ENCODE measurements at regions not wholly inside any gene's neighbourhood (a gene's known extent, or its start where the extent isn't known, plus 50 kb on each side); places are given as distances from the start of the nearest gene placed in this dataset.

GRCh38 chr9:107960916-107961315 lies 471.3 kb upstream of the KLF4 start:
- no peak overlapping the region for H3K4me3 ChIP-seq (ENCODE audit: low read length in 2 of 2)
- no peaks in the 10 kb centered on the region for H3K36me3 ChIP-seq (ENCODE audit: control insufficient read depth in 1 of 2, insufficient read depth in 2 of 2, low read length in 1 of 2)
- ATAC-seq (ENCODE audit: low FRiP score), result no peak
- H3K4me1 ChIP-seq (ENCODE audit: control insufficient read depth in 1 of 2, insufficient read depth in 2 of 2, low read length in 2 of 2), result no peaks in the 10 kb centered on the region
- no peaks in the 10 kb centered on the region for H3K27me3 ChIP-seq (ENCODE audit: control insufficient read depth in 1 of 2, insufficient read depth in 2 of 2, low read length in 1 of 2)
- H3K9me3 ChIP-seq (ENCODE audit: control insufficient read depth, low read length), result no peaks in the 10 kb centered on the region
- no peak overlapping the region for H3K27ac ChIP-seq (ENCODE audit: low read depth in 1 of 2, low read length in 2 of 2)
- WGBS, 2 donors, result 67 to 74% methylated on average over 2 of the region's 2 CpGs
- no peak for DNase-seq
- intact Hi-C loops (cut with DNase I), result no loop called here

GRCh38 chr9:107954312-107954711 lies 464.7 kb upstream of the KLF4 start:
- no peaks in the 10 kb centered on the region for H3K9me3 ChIP-seq (ENCODE audit: control insufficient read depth, low read length)
- no peak overlapping the region for H3K4me3 ChIP-seq (ENCODE audit: low read length in 2 of 2)
- H3K36me3 ChIP-seq (ENCODE audit: control insufficient read depth in 1 of 2, insufficient read depth in 2 of 2, low read length in 1 of 2), result no peaks in the 10 kb centered on the region
- no peaks in the 10 kb centered on the region for H3K27me3 ChIP-seq (ENCODE audit: control insufficient read depth in 1 of 2, insufficient read depth in 2 of 2, low read length in 1 of 2)
- no peak for ATAC-seq (ENCODE audit: low FRiP score)
- H3K27ac ChIP-seq (ENCODE audit: low read depth in 1 of 2, low read length in 2 of 2), result no peak overlapping the region
- DNase-seq, result no peak
- WGBS, 2 donors, result 90% methylated on average over 6 of the region's 6 CpGs
- intact Hi-C loops (cut with DNase I), result no loop called here
- no peaks in the 10 kb centered on the region for H3K4me1 ChIP-seq (ENCODE audit: control insufficient read depth in 1 of 2, insufficient read depth in 2 of 2, low read length in 2 of 2)

GRCh38 chr9:107953556-107954125 lies 464.1 kb upstream of the KLF4 start:
- ATAC-seq (ENCODE audit: low FRiP score) (no peak), DNase-seq (no peak)
- 79 to 82% methylated on average over 4 of the region's 4 CpGs for WGBS, 2 donors
- Histone ChIP-seq H3K4me1 (ENCODE audit: control insufficient read depth in 1 of 2, insufficient read depth in 2 of 2, low read length in 2 of 2) (no peaks in the 10 kb centered on the region), H3K27me3 (ENCODE audit: control insufficient read depth in 1 of 2, insufficient read depth in 2 of 2, low read length in 1 of 2) (no peaks in the 10 kb centered on the region), H3K4me3 (ENCODE audit: low read length in 2 of 2) (no peak overlapping the region), H3K9me3 (ENCODE audit: control insufficient read depth, low read length) (no peaks in the 10 kb centered on the region), H3K27ac (ENCODE audit: low read depth in 1 of 2, low read length in 2 of 2) (no peak overlapping the region), H3K36me3 (ENCODE audit: control insufficient read depth in 1 of 2, insufficient read depth in 2 of 2, low read length in 1 of 2) (no peaks in the 10 kb centered on the region)
- intact Hi-C loops (cut with DNase I), result no loop called here

- no peak for DNase-seq
- 86% methylated on average over 1 of the region's 1 CpG for WGBS, 2 donors
- no peak overlapping the region for H3K4me3 ChIP-seq (ENCODE audit: low read length in 2 of 2)
- H3K4me1 ChIP-seq (ENCODE audit: control insufficient read depth in 1 of 2, insufficient read depth in 2 of 2, low read length in 2 of 2), result no peaks in the 10 kb centered on the region
- no peak for ATAC-seq (ENCODE audit: low FRiP score)
- no peaks in the 10 kb centered on the region for H3K9me3 ChIP-seq (ENCODE audit: control insufficient read depth, low read length)
- no peaks in the 10 kb centered on the region for H3K36me3 ChIP-seq (ENCODE audit: control insufficient read depth in 1 of 2, insufficient read depth in 2 of 2, low read length in 1 of 2)
- no peaks in the 10 kb centered on the region for H3K27me3 ChIP-seq (ENCODE audit: control insufficient read depth in 1 of 2, insufficient read depth in 2 of 2, low read length in 1 of 2)
- H3K27ac ChIP-seq (ENCODE audit: low read depth in 1 of 2, low read length in 2 of 2), result no peak overlapping the region
- intact Hi-C loops (cut with DNase I), result no loop called here
These were observed 463.2 kb upstream of the KLF4 start for GRCh38 chr9:107952773-107953172.

- ATAC-seq (ENCODE audit: low FRiP score) (no peak), DNase-seq (no peak)
- H3K36me3 ChIP-seq (ENCODE audit: control insufficient read depth in 1 of 2, insufficient read depth in 2 of 2, low read length in 1 of 2), result no peaks in the 10 kb centered on the region
- H3K9me3 ChIP-seq (ENCODE audit: control insufficient read depth, low read length), result no peaks in the 10 kb centered on the region
- no peak overlapping the region for H3K4me3 ChIP-seq (ENCODE audit: low read length in 2 of 2)
- 95 to 96% methylated on average over 2 of the region's 2 CpGs for WGBS, 2 donors
- intact Hi-C loops (cut with DNase I), result no loop called here
- H3K27ac ChIP-seq (ENCODE audit: low read depth in 1 of 2, low read length in 2 of 2), result no peak overlapping the region
- no peaks in the 10 kb centered on the region for H3K27me3 ChIP-seq (ENCODE audit: control insufficient read depth in 1 of 2, insufficient read depth in 2 of 2, low read length in 1 of 2)
- no peaks in the 10 kb centered on the region for H3K4me1 ChIP-seq (ENCODE audit: control insufficient read depth in 1 of 2, insufficient read depth in 2 of 2, low read length in 2 of 2)
These were observed 461.9 kb upstream of the KLF4 start for GRCh38 chr9:107951511-107951910.

GRCh38 chr9:107949061-107949460 lies 459.5 kb upstream of the KLF4 start:
- intact Hi-C loops (cut with DNase I), result no loop called here
- Histone ChIP-seq H3K27ac (ENCODE audit: low read depth in 1 of 2, low read length in 2 of 2) (no peak overlapping the region), H3K36me3 (ENCODE audit: control insufficient read depth in 1 of 2, insufficient read depth in 2 of 2, low read length in 1 of 2) (no peaks in the 10 kb centered on the region), H3K4me1 (ENCODE audit: control insufficient read depth in 1 of 2, insufficient read depth in 2 of 2, low read length in 2 of 2) (no peaks in the 10 kb centered on the region), H3K9me3 (ENCODE audit: control insufficient read depth, low read length) (no peaks in the 10 kb centered on the region), H3K27me3 (ENCODE audit: control insufficient read depth in 1 of 2, insufficient read depth in 2 of 2, low read length in 1 of 2) (no peaks in the 10 kb centered on the region), H3K4me3 (ENCODE audit: low read length in 2 of 2) (no peak overlapping the region)
- DNase-seq (no peak), ATAC-seq (ENCODE audit: low FRiP score) (no peak)
- WGBS, 2 donors, result 69 to 79% methylated on average over 4 of the region's 4 CpGs

GRCh38 chr9:107948601-107949000 lies 459.0 kb upstream of the KLF4 start:
- intact Hi-C loops (cut with DNase I), result no loop called here

GRCh38 chr9:107948086-107948485 lies 458.5 kb upstream of the KLF4 start:
- 61 to 65% methylated on average over 6 of the region's 6 CpGs for WGBS, 2 donors
- Histone ChIP-seq H3K36me3 (ENCODE audit: control insufficient read depth in 1 of 2, insufficient read depth in 2 of 2, low read length in 1 of 2) (no peaks in the 10 kb centered on the region), H3K4me1 (ENCODE audit: control insufficient read depth in 1 of 2, insufficient read depth in 2 of 2, low read length in 2 of 2) (no peaks in the 10 kb centered on the region), H3K4me3 (ENCODE audit: low read length in 2 of 2) (no peak overlapping the region), H3K9me3 (ENCODE audit: control insufficient read depth, low read length) (no peaks in the 10 kb centered on the region), H3K27ac (ENCODE audit: low read depth in 1 of 2, low read length in 2 of 2) (no peak overlapping the region), H3K27me3 (ENCODE audit: control insufficient read depth in 1 of 2, insufficient read depth in 2 of 2, low read length in 1 of 2) (no peaks in the 10 kb centered on the region)
- intact Hi-C loops (cut with DNase I), result no loop called here
- DNase-seq, result no peak
- ATAC-seq (ENCODE audit: low FRiP score), result no peak

More at GRCh38 chr9:107948601-107949000, 459.0 kb upstream of the KLF4 start:
- Histone ChIP-seq H3K4me1 (ENCODE audit: control insufficient read depth in 1 of 2, insufficient read depth in 2 of 2, low read length in 2 of 2) (no peaks in the 10 kb centered on the region), H3K27me3 (ENCODE audit: control insufficient read depth in 1 of 2, insufficient read depth in 2 of 2, low read length in 1 of 2) (no peaks in the 10 kb centered on the region), H3K27ac (ENCODE audit: low read depth in 1 of 2, low read length in 2 of 2) (no peak overlapping the region), H3K4me3 (ENCODE audit: low read length in 2 of 2) (no peak overlapping the region), H3K9me3 (ENCODE audit: control insufficient read depth, low read length) (no peaks in the 10 kb centered on the region), H3K36me3 (ENCODE audit: control insufficient read depth in 1 of 2, insufficient read depth in 2 of 2, low read length in 1 of 2) (no peaks in the 10 kb centered on the region)
- WGBS, 2 donors, result 72 to 82% methylated on average over 2 of the region's 2 CpGs
- no peak for ATAC-seq (ENCODE audit: low FRiP score)
- DNase-seq, result no peak

GRCh38 chr9:107946364-107947141 lies 457.0 kb upstream of the KLF4 start:
- no peaks in the 10 kb centered on the region for H3K9me3 ChIP-seq (ENCODE audit: control insufficient read depth, low read length)
- no peaks in the 10 kb centered on the region for H3K4me1 ChIP-seq (ENCODE audit: control insufficient read depth in 1 of 2, insufficient read depth in 2 of 2, low read length in 2 of 2)
- DNase-seq, result no peak
- intact Hi-C loops (cut with DNase I), result no loop called here
- WGBS, 2 donors, result 42 to 51% methylated on average over 5 of the region's 5 CpGs
- no peaks in the 10 kb centered on the region for H3K36me3 ChIP-seq (ENCODE audit: control insufficient read depth in 1 of 2, insufficient read depth in 2 of 2, low read length in 1 of 2)
- no peak overlapping the region for H3K4me3 ChIP-seq (ENCODE audit: low read length in 2 of 2)
- no peak overlapping the region for H3K27ac ChIP-seq (ENCODE audit: low read depth in 1 of 2, low read length in 2 of 2)
- no peaks in the 10 kb centered on the region for H3K27me3 ChIP-seq (ENCODE audit: control insufficient read depth in 1 of 2, insufficient read depth in 2 of 2, low read length in 1 of 2)
- no peak for ATAC-seq (ENCODE audit: low FRiP score)
